Trophoblast cell (in vitro differentiated cells and primary cell): ENCODE measurements at regions not wholly inside any gene's neighbourhood (a gene's known extent, or its start where the extent isn't known, plus 50 kb on each side); places are given as distances from the start of the nearest gene placed in this dataset.

Experiments used
- DNase-seq, 2 donors: peaks; one replicate each; pipeline ENCODE4 v3.0.0-alpha.2; 2016
- H2AFZ ChIP-seq: 2 replicates; pipeline ENCODE4 v1.6.1; 2013; ENCODE audit warnings: low read length, moderate library complexity, mild to moderate bottlenecking; ENCODE audit not compliant: insufficient read depth, poor library complexity
- H2AK5ac ChIP-seq: 2 replicates; pipeline ENCODE4 v1.6.1; 2013; ENCODE audit warnings: mild to moderate bottlenecking, low read length
- H2BK120ac ChIP-seq: 2 replicates; pipeline ENCODE4 v1.6.1; 2013; ENCODE audit warnings: low read length, mild to moderate bottlenecking, moderate library complexity; ENCODE audit not compliant: insufficient read depth, poor library complexity
- H2BK12ac ChIP-seq: 2 replicates; pipeline ENCODE4 v1.6.1; 2013; ENCODE audit warnings: mild to moderate bottlenecking, low read length, moderate library complexity
- H2BK5ac ChIP-seq: 2 replicates; pipeline ENCODE4 v1.6.1; 2013; ENCODE audit warnings: low read length, low read depth, moderate library complexity, mild to moderate bottlenecking; ENCODE audit not compliant: poor library complexity
- H3K14ac ChIP-seq: 2 replicates; pipeline ENCODE4 v1.6.1; 2013; ENCODE audit warnings: mild to moderate bottlenecking, low read length
- H3K18ac ChIP-seq: 2 replicates; pipeline ENCODE4 v1.6.1; 2013; ENCODE audit warnings: mild to moderate bottlenecking, low read length
- H3K23ac ChIP-seq: 2 replicates; pipeline ENCODE4 v1.6.1; 2013; ENCODE audit warnings: low read length
- H3K27ac ChIP-seq: 2 replicates; pipeline ENCODE4 v1.5.1; 2013; ENCODE audit warnings: low read depth, mild to moderate bottlenecking, inconsistent platforms, low read length, moderate library complexity
- H3K27me3 ChIP-seq: 2 replicates; pipeline ENCODE4 v1.6.1; 2013; ENCODE audit warnings: inconsistent platforms, mild to moderate bottlenecking, low read length, moderate library complexity; ENCODE audit not compliant: insufficient read depth
- H3K36me3 ChIP-seq, 2 experiments: 1 replicate in 1 of 2; 2 replicates in 1 of 2; pipeline ENCODE4 v1.6.1; 2013; ENCODE audit warnings: low read length in 2 of 2, mild to moderate bottlenecking in 2 of 2, moderate library complexity in 1 of 2; ENCODE audit not compliant: insufficient read depth in 2 of 2, control insufficient read depth in 1 of 2
- H3K4ac ChIP-seq: 2 replicates; pipeline ENCODE4 v1.6.1; 2013; ENCODE audit warnings: low read depth, mild to moderate bottlenecking, low read length, moderate library complexity
- H3K4me1 ChIP-seq, 2 experiments: 1 replicate in 1 of 2; 2 replicates in 1 of 2; pipeline ENCODE4 v1.6.1; 2013; ENCODE audit warnings: low read length in 2 of 2, mild to moderate bottlenecking in 2 of 2, moderate library complexity in 1 of 2; ENCODE audit not compliant: insufficient read depth in 2 of 2, control insufficient read depth in 1 of 2
- H3K4me2 ChIP-seq: 2 replicates; pipeline ENCODE4 v1.6.1; 2013; ENCODE audit warnings: inconsistent platforms, mild to moderate bottlenecking, low read length, moderate library complexity
- H3K4me3 ChIP-seq: 2 replicates; pipeline ENCODE4 v1.5.1; 2013; ENCODE audit warnings: mild to moderate bottlenecking, low read depth, low read length, inconsistent platforms
- H3K79me1 ChIP-seq: one replicate; pipeline ENCODE4 v1.6.1; 2013; ENCODE audit warnings: low read length
- H3K79me2 ChIP-seq: 2 replicates; pipeline ENCODE4 v1.6.1; 2013; ENCODE audit warnings: low read length, mild to moderate bottlenecking; ENCODE audit not compliant: control insufficient read depth, insufficient read depth, poor library complexity
- H3K9ac ChIP-seq: 2 replicates; pipeline ENCODE4 v1.6.1; 2013; ENCODE audit warnings: mild to moderate bottlenecking, low read length
- H3K9me3 ChIP-seq: 2 replicates; pipeline ENCODE4 v1.6.1; 2013; ENCODE audit warnings: low read depth, mild to moderate bottlenecking, control low read depth, inconsistent platforms, low read length; ENCODE audit not compliant: insufficient read depth
- H4K12ac ChIP-seq: 2 replicates; pipeline ENCODE4 v1.6.1; 2013; ENCODE audit warnings: low read depth, mild to moderate bottlenecking, low read length, moderate library complexity
- H4K8ac ChIP-seq: 2 replicates; pipeline ENCODE4 v1.6.1; 2013; ENCODE audit warnings: low read depth, mild to moderate bottlenecking, low read length, moderate library complexity
- H4K91ac ChIP-seq: one replicate; pipeline ENCODE4 v1.6.1; 2013; ENCODE audit warnings: low read depth, mild to moderate bottlenecking, low read length, moderate library complexity
- WGBS: extraction: QIAGEN DNeasy Blood & Tissue Kit; methylation state at CpG from one replicate; pipeline ENCODE4 v1.1.7; 2013; ENCODE audit warnings: missing lambda C conversion rate; ENCODE audit not compliant: insufficient read length, insufficient coverage; ENCODE audit errors: extremely low coverage; 5-methylcytosine and 5-hydroxymethylcytosine counted together

GRCh38 chr18:11553098-11553940, 56.1 kb upstream of the SLC35G4 start:
- no peak overlapping the region for H4K8ac ChIP-seq
- H3K79me2 ChIP-seq, result no peaks in the 10 kb centered on the region
- no peak overlapping the region for H3K14ac ChIP-seq
- H3K23ac ChIP-seq, result no peak overlapping the region
- no CpG with 5 or more reads among the region's 8 CpGs for WGBS
- no peaks in the 10 kb centered on the region for H3K9me3 ChIP-seq
- no peaks in the 10 kb centered on the region for H3K36me3 ChIP-seq
- H3K4me2 ChIP-seq, result no peak overlapping the region
- H3K4me1 ChIP-seq, result no peaks in the 10 kb centered on the region
- no peak overlapping the region for H4K91ac ChIP-seq
- H3K9ac ChIP-seq, result no peak overlapping the region
- H2AK5ac ChIP-seq, result no peak overlapping the region
- H4K12ac ChIP-seq, result no peak overlapping the region
- no peak overlapping the region for H2AFZ ChIP-seq
- H3K4me3 ChIP-seq, result no peak overlapping the region
- H3K79me1 ChIP-seq, result no peaks in the 10 kb centered on the region
- no peak overlapping the region for H2BK12ac ChIP-seq
- no peak overlapping the region for H3K4ac ChIP-seq
- no peak overlapping the region for H3K18ac ChIP-seq
- DNase-seq, result peak; percentile 8 to 66
- H3K27me3 ChIP-seq, result no peaks in the 10 kb centered on the region
- no peak overlapping the region for H2BK120ac ChIP-seq
- H3K27ac ChIP-seq, result no peak overlapping the region
- H2BK5ac ChIP-seq, result no peak overlapping the region

GRCh38 chr18:11548916-11549551, 60.4 kb upstream of the SLC35G4 start:
- no peak for DNase-seq

DNA sequence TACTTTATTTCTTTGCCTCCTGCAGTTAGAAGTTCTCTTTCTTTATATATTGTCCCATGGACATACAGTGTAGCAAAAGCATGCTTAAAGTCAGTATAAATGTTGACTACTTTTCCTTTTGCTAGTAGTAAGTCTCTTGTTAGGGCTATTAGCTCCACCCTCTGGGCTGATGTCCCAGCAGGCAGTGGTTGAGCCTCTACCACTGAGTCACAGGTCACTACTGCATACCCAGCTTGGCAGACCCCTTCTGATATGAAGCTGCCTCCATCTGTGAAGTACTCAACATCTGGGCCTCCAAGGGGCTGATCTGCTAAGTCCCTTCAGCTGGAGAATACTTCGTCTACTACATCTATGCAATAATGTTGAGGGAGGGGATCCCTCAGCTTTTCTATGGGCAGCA, 61.0 kb upstream of the SLC35G4 start:
- no peak overlapping the region for H2BK120ac ChIP-seq
- H2AK5ac ChIP-seq, result no peak overlapping the region
- H3K27me3 ChIP-seq, result no peaks in the 10 kb centered on the region
- no peak overlapping the region for H3K23ac ChIP-seq
- no peak overlapping the region for H3K4ac ChIP-seq
- no peak overlapping the region for H3K18ac ChIP-seq
- no peak overlapping the region for H2BK12ac ChIP-seq
- no peak overlapping the region for H3K4me3 ChIP-seq
- H3K79me1 ChIP-seq, result no peaks in the 10 kb centered on the region
- no peaks in the 10 kb centered on the region for H3K4me1 ChIP-seq
- no peak overlapping the region for H3K27ac ChIP-seq
- no peak overlapping the region for H3K4me2 ChIP-seq
- DNase-seq, result no peak
- no peak overlapping the region for H4K12ac ChIP-seq
- H2AFZ ChIP-seq, result no peak overlapping the region
- no CpG with 5 or more reads among the region's 1 CpG for WGBS
- no peak overlapping the region for H2BK5ac ChIP-seq
- no peak overlapping the region for H3K14ac ChIP-seq
- no peaks in the 10 kb centered on the region for H3K36me3 ChIP-seq
- H4K91ac ChIP-seq, result no peak overlapping the region
- H3K9ac ChIP-seq, result no peak overlapping the region
- no peak overlapping the region for H4K8ac ChIP-seq
- no peaks in the 10 kb centered on the region for H3K79me2 ChIP-seq
- peaks cover 2% of the 10 kb centered on the region for H3K9me3 ChIP-seq

More at GRCh38 chr18:11548916-11549551, 60.4 kb upstream of the SLC35G4 start:
- no CpG with 5 or more reads among the region's 7 CpGs for WGBS
- no peak overlapping the region for H4K8ac ChIP-seq
- no peak overlapping the region for H3K4me3 ChIP-seq
- H3K9me3 ChIP-seq, result peaks cover 2% of the 10 kb centered on the region
- H3K23ac ChIP-seq, result no peak overlapping the region
- no peak overlapping the region for H3K4ac ChIP-seq
- no peak overlapping the region for H3K4me2 ChIP-seq
- H3K27ac ChIP-seq, result no peak overlapping the region
- no peak overlapping the region for H2AK5ac ChIP-seq
- no peaks in the 10 kb centered on the region for H3K79me1 ChIP-seq
- H3K36me3 ChIP-seq, result no peaks in the 10 kb centered on the region
- H3K18ac ChIP-seq, result no peak overlapping the region
- no peak overlapping the region for H4K91ac ChIP-seq
- H3K14ac ChIP-seq, result no peak overlapping the region
- no peak overlapping the region for H2BK12ac ChIP-seq
- no peaks in the 10 kb centered on the region for H3K79me2 ChIP-seq
- H4K12ac ChIP-seq, result no peak overlapping the region
- H3K4me1 ChIP-seq, result no peaks in the 10 kb centered on the region
- no peak overlapping the region for H2BK120ac ChIP-seq
- H2BK5ac ChIP-seq, result no peak overlapping the region
- no peak overlapping the region for H3K9ac ChIP-seq
- no peak overlapping the region for H2AFZ ChIP-seq
- no peaks in the 10 kb centered on the region for H3K27me3 ChIP-seq

GRCh38 chr18:11544060-11544633, 65.2 kb upstream of the SLC35G4 start:
- Histone ChIP-seq H4K91ac (no peak overlapping the region), H2AFZ (no peak overlapping the region), H3K36me3 (no peaks in the 10 kb centered on the region), H2BK120ac (no peak overlapping the region), H3K9me3 (peaks cover 2% of the 10 kb centered on the region), H4K8ac (no peak overlapping the region), H3K79me2 (no peaks in the 10 kb centered on the region), H3K27ac (no peak overlapping the region), H3K79me1 (no peaks in the 10 kb centered on the region), H3K9ac (no peak overlapping the region), H3K23ac (no peak overlapping the region), H2AK5ac (no peak overlapping the region), H3K4ac (no peak overlapping the region), H3K14ac (no peak overlapping the region), H3K4me2 (no peak overlapping the region), H3K4me1 (no peaks in the 10 kb centered on the region), H3K18ac (no peak overlapping the region), H3K4me3 (no peak overlapping the region), H3K27me3 (no peaks in the 10 kb centered on the region), H4K12ac (no peak overlapping the region), H2BK5ac (no peak overlapping the region), H2BK12ac (no peak overlapping the region)
- no peak for DNase-seq
- no CpG with 5 or more reads among the region's 4 CpGs for WGBS
